OCI-LY1 (cell line): ENCODE measurements at regions not wholly inside any gene's neighbourhood (a gene's known extent, or its start where the extent isn't known, plus 50 kb on each side); places are given as distances from the start of the nearest gene placed in this dataset.

Source experiments
- EZH2 ChIP-seq: fragments of 200-600 bp; sonication (generic), shearing (Covaris generic); IDR thresholded peaks from 2 replicates; pipeline ENCODE4 v1.8.0; 2017; ENCODE audit warnings: borderline replicate concordance, mixed run types, mild to moderate bottlenecking, antibody characterized with exemption, low read length, moderate library complexity, mixed read lengths
- TF ChIP-seq, protein P1 (sequence below): fragments of 200-600 bp; sonication (generic), shearing (Covaris generic); IDR thresholded peaks from 2 replicates; pipeline ENCODE4 v1.5.1; 2017; ENCODE audit warnings: mild to moderate bottlenecking, antibody characterized with exemption, low read length, moderate library complexity, mixed read lengths

- TF ChIP-seq, protein P1, sequence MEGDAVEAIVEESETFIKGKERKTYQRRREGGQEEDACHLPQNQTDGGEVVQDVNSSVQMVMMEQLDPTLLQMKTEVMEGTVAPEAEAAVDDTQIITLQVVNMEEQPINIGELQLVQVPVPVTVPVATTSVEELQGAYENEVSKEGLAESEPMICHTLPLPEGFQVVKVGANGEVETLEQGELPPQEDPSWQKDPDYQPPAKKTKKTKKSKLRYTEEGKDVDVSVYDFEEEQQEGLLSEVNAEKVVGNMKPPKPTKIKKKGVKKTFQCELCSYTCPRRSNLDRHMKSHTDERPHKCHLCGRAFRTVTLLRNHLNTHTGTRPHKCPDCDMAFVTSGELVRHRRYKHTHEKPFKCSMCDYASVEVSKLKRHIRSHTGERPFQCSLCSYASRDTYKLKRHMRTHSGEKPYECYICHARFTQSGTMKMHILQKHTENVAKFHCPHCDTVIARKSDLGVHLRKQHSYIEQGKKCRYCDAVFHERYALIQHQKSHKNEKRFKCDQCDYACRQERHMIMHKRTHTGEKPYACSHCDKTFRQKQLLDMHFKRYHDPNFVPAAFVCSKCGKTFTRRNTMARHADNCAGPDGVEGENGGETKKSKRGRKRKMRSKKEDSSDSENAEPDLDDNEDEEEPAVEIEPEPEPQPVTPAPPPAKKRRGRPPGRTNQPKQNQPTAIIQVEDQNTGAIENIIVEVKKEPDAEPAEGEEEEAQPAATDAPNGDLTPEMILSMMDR, result no peak
- no peak for TF ChIP-seq EZH2
Measured at GRCh38 chr5:154618696-154619095, 136.5 kb upstream of the LARP1 start.
